ENCODE measurements at regions not wholly inside any gene's neighbourhood (a gene's known extent, or its start where the extent isn't known, plus 50 kb on each side); places are given as distances from the start of the nearest gene placed in this dataset.

- TF ChIP-seq, protein P1, sequence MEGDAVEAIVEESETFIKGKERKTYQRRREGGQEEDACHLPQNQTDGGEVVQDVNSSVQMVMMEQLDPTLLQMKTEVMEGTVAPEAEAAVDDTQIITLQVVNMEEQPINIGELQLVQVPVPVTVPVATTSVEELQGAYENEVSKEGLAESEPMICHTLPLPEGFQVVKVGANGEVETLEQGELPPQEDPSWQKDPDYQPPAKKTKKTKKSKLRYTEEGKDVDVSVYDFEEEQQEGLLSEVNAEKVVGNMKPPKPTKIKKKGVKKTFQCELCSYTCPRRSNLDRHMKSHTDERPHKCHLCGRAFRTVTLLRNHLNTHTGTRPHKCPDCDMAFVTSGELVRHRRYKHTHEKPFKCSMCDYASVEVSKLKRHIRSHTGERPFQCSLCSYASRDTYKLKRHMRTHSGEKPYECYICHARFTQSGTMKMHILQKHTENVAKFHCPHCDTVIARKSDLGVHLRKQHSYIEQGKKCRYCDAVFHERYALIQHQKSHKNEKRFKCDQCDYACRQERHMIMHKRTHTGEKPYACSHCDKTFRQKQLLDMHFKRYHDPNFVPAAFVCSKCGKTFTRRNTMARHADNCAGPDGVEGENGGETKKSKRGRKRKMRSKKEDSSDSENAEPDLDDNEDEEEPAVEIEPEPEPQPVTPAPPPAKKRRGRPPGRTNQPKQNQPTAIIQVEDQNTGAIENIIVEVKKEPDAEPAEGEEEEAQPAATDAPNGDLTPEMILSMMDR (IDR thresholded peaks at IDR 0.05; ENCODE audit: unreplicated experiment) = no peak
- H3K9me3 Mint-ChIP-seq = peaks cover 11% of the 10 kb centered on the region
- DNase-seq (ENCODE audit: low spot score in 2 of 2, unreplicated experiment in 2 of 2) = no peak
- H3K4me1 Mint-ChIP-seq = no peaks in the 10 kb centered on the region
- H3K27me3 Mint-ChIP-seq (ENCODE audit: low read depth) = no peaks in the 10 kb centered on the region
- H3K4me3 Mint-ChIP-seq = no peak overlapping the region
- no peak overlapping the region for H3K27ac Mint-ChIP-seq
- no peaks in the 10 kb centered on the region for H3K36me3 Mint-ChIP-seq
These were observed 247.4 kb upstream of the ZP4 start for GRCh38 chr1:238138059-238138626.

DNA sequence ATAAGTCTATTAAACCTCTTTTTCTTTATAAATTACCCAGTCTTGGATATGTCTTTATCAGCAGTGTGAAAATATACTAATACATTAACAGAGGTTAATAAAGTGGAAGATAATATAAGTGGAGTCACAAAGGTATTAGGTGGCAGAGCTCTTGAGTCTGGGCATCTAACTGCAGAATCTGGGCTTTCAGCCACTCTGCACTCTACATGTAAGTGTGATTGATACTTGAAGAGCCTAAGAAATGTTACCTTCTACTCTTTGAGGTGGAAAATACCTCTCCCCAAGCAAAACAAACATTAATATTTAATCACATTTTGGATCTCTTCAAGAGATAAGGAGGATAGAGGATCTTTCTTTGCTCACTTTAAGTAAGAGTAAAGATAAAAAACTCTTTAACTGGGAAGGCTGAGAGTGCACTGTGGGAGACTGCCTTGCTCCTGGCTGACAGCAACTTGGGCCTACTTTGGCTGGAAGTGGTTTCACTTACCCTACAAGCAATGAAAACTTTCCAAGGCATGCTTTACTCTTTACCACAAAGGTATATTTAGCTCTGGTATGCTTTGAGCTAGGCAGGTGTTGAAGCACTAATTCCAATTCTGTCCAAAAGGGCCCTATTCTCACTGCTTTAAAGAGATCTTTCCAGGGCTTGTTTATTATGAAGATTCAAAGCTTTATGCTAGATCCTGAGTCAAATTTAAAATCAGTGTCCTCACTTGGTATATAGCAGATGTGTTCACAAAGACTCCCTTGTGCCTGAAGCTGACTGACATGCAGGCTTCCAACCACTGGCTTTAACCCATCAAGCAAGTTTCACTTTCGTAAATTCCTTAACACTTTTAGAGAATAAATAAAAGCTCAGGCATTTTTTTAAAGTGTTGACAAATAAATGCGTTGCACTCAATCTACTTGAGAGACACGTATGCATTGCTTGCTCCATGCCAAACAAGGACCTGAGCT, 245.3 kb upstream of the ZP4 start:
- no peaks in the 10 kb centered on the region for H3K27me3 Mint-ChIP-seq (ENCODE audit: low read depth)
- no peak overlapping the region for H3K27ac Mint-ChIP-seq
- H3K4me3 Mint-ChIP-seq = no peak overlapping the region
- TF ChIP-seq, protein P1 (IDR thresholded peaks at IDR 0.05; ENCODE audit: unreplicated experiment) = no peak
- DNase-seq (ENCODE audit: low spot score in 2 of 2, unreplicated experiment in 2 of 2) = no peak
- H3K4me1 Mint-ChIP-seq = no peaks in the 10 kb centered on the region
- peaks cover 11% of the 10 kb centered on the region for H3K9me3 Mint-ChIP-seq
- no peaks in the 10 kb centered on the region for H3K36me3 Mint-ChIP-seq

DNA sequence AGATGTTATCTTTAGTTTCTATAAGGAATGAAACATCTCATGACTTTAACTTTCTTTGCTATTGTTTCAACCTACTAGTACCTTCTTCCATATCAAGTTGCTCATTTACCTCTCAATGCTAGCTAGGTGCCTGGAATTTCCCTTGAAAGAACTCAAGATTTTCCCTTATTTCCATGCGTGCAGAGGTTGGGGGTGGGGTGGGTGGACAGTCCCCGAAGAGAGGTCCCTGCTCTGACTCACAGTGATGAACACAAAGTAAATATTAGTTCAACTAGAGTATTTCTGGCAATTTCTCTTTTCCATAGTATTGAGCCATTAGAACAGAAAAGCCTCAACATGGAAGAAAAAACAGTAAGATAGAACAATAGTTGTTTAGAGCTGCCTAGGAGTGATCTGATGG, 239.0 kb upstream of the ZP4 start:
- no peak for DNase-seq (ENCODE audit: low spot score in 2 of 2, unreplicated experiment in 2 of 2)
- Mint-ChIP-seq H3K27me3 (ENCODE audit: low read depth) (no peaks in the 10 kb centered on the region), H3K4me3 (no peak overlapping the region), H3K27ac (no peak overlapping the region), H3K36me3 (no peaks in the 10 kb centered on the region), H3K9me3 (peaks cover 3% of the 10 kb centered on the region), H3K4me1 (no peaks in the 10 kb centered on the region)
- TF ChIP-seq, protein P1 (IDR thresholded peaks at IDR 0.05; ENCODE audit: unreplicated experiment) = no peak

- H3K4me1 Mint-ChIP-seq = no peaks in the 10 kb centered on the region
- no peaks in the 10 kb centered on the region for H3K36me3 Mint-ChIP-seq
- H3K27me3 Mint-ChIP-seq (ENCODE audit: low read depth) = peaks cover 14% of the 10 kb centered on the region
- H3K27ac Mint-ChIP-seq = no peak overlapping the region
- H3K4me3 Mint-ChIP-seq = no peak overlapping the region
- DNase-seq (ENCODE audit: low spot score in 2 of 2, unreplicated experiment in 2 of 2) = no peak
- TF ChIP-seq, protein P1 (IDR thresholded peaks at IDR 0.05; ENCODE audit: unreplicated experiment) = no peak
- H3K9me3 Mint-ChIP-seq = no peaks in the 10 kb centered on the region
These were observed 232.5 kb upstream of the ZP4 start for GRCh38 chr1:238123201-238123600.

GRCh38 chr1:238119861-238120260, 229.1 kb upstream of the ZP4 start:
- TF ChIP-seq, protein P1 (IDR thresholded peaks at IDR 0.05; ENCODE audit: unreplicated experiment) = no peak
- Mint-ChIP-seq H3K27ac (no peak overlapping the region), H3K4me3 (no peak overlapping the region), H3K27me3 (ENCODE audit: low read depth) (peaks cover 17% of the 10 kb centered on the region), H3K9me3 (no peaks in the 10 kb centered on the region), H3K4me1 (no peaks in the 10 kb centered on the region), H3K36me3 (no peaks in the 10 kb centered on the region)
- DNase-seq (ENCODE audit: low spot score in 2 of 2, unreplicated experiment in 2 of 2) = no peak

All from mesothelial cell of epicardium (in vitro differentiated cells).